ENCODE measurements at regions not wholly inside any gene's neighbourhood (a gene's known extent, or its start where the extent isn't known, plus 50 kb on each side); places are given as distances from the start of the nearest gene placed in this dataset.
"Not testable (repeated sequence)": the region's sequence is repeated elsewhere in the genome, so short reads cannot be mapped to it uniquely, and the experiment has no call there.

GRCh38 chr9:71431931-71432330 lies 310.5 kb upstream of the TRPM3 start:
- H3K36me3 ChIP-seq (ENCODE audit: control insufficient read depth, insufficient read depth, low read length) = no peaks in the 10 kb centered on the region
- H3K27me3 ChIP-seq (replicated peaks; ENCODE audit: control insufficient read depth, insufficient read depth, low read length) = no peaks in the 10 kb centered on the region; the same call in 1 of the 2 replicates
- H3K4me3 ChIP-seq (replicated peaks; ENCODE audit: low read depth, low read length) = no peak overlapping the region
- no peak for DNase-seq (ENCODE audit: extremely low read depth, insufficient read length)
- no peak for TF ChIP-seq CTCF (IDR thresholded peaks at IDR 0.05; ENCODE audit: insufficient read depth, low read length, poor library complexity, severe bottlenecking)

- not testable (repeated sequence) for H3K36me3 ChIP-seq (ENCODE audit: control insufficient read depth, insufficient read depth, low read length); H3K27me3 ChIP-seq (replicated peaks; ENCODE audit: control insufficient read depth, insufficient read depth, low read length); H3K4me3 ChIP-seq (replicated peaks; ENCODE audit: low read depth, low read length); DNase-seq (ENCODE audit: extremely low read depth, insufficient read length)
Observed at GRCh38 chr9:71407341-71407740, 285.9 kb upstream of the TRPM3 start.

- TF ChIP-seq CTCF (IDR thresholded peaks at IDR 0.05; ENCODE audit: insufficient read depth, low read length, poor library complexity, severe bottlenecking) = no peak
- no peaks in the 10 kb centered on the region for H3K27me3 ChIP-seq (replicated peaks; ENCODE audit: control insufficient read depth, insufficient read depth, low read length)
- no peaks in the 10 kb centered on the region for H3K36me3 ChIP-seq (ENCODE audit: control insufficient read depth, insufficient read depth, low read length)
- no peak for DNase-seq (ENCODE audit: extremely low read depth, insufficient read length)
- no peak overlapping the region for H3K4me3 ChIP-seq (replicated peaks; ENCODE audit: low read depth, low read length)
Observed at GRCh38 chr9:71403106-71403505, 281.7 kb upstream of the TRPM3 start.

GRCh38 chr9:71393005-71393404 lies 271.6 kb upstream of the TRPM3 start:
- Histone ChIP-seq H3K27me3 (replicated peaks; ENCODE audit: control insufficient read depth, insufficient read depth, low read length) (no peaks in the 10 kb centered on the region; the same call in 1 of the 2 replicates), H3K36me3 (ENCODE audit: control insufficient read depth, insufficient read depth, low read length) (no peaks in the 10 kb centered on the region), H3K4me3 (replicated peaks; ENCODE audit: low read depth, low read length) (no peak overlapping the region)
- no peak for DNase-seq (ENCODE audit: extremely low read depth, insufficient read length)
- no peak for TF ChIP-seq CTCF (IDR thresholded peaks at IDR 0.05; ENCODE audit: insufficient read depth, low read length, poor library complexity, severe bottlenecking)

GRCh38 chr9:71384343-71384742 lies 262.9 kb upstream of the TRPM3 start:
- Histone ChIP-seq H3K36me3 (ENCODE audit: control insufficient read depth, insufficient read depth, low read length) (no peaks in the 10 kb centered on the region), H3K27me3 (replicated peaks; ENCODE audit: control insufficient read depth, insufficient read depth, low read length) (no peaks in the 10 kb centered on the region), H3K4me3 (replicated peaks; ENCODE audit: low read depth, low read length) (no peak overlapping the region)
- DNase-seq (ENCODE audit: extremely low read depth, insufficient read length) = no peak
- no peak for TF ChIP-seq CTCF (IDR thresholded peaks at IDR 0.05; ENCODE audit: insufficient read depth, low read length, poor library complexity, severe bottlenecking)

- H3K27me3 ChIP-seq (replicated peaks; ENCODE audit: control insufficient read depth, insufficient read depth, low read length) = no peaks in the 10 kb centered on the region
- no peak overlapping the region for H3K4me3 ChIP-seq (replicated peaks; ENCODE audit: low read depth, low read length)
- no peaks in the 10 kb centered on the region for H3K36me3 ChIP-seq (ENCODE audit: control insufficient read depth, insufficient read depth, low read length)
- no peak for DNase-seq (ENCODE audit: extremely low read depth, insufficient read length)
- TF ChIP-seq CTCF (IDR thresholded peaks at IDR 0.05; ENCODE audit: insufficient read depth, low read length, poor library complexity, severe bottlenecking) = no peak
Observed at GRCh38 chr9:71383308-71383940, 262.0 kb upstream of the TRPM3 start.

Data from GM06990 (cell line).